ENCODE measurements at regions not wholly inside any gene's neighbourhood (a gene's known extent, or its start where the extent isn't known, plus 50 kb on each side); places are given as distances from the start of the nearest gene placed in this dataset.
"Not testable (repeated sequence)": the region's sequence is repeated elsewhere in the genome, so short reads cannot be mapped to it uniquely, and the experiment has no call there.

GRCh38 chr7:63104666-63105065 is 894.0 kb upstream of the ZNF722 start:
- WGBS, result 72% methylated on average over 4 of the region's 4 CpGs
- H3K4me3 ChIP-seq (ENCODE audit: insufficient read depth in 1 of 2, low read depth in 1 of 2, low read length in 2 of 2), result no peak overlapping the region
- no peak overlapping the region for H2BK15ac ChIP-seq (ENCODE audit: low read depth, poor library complexity, severe bottlenecking)
- H3K4me1 ChIP-seq (ENCODE audit: control insufficient read depth, insufficient read depth, low read depth, low read length), result no peaks in the 10 kb centered on the region
- H3K36me3 ChIP-seq (ENCODE audit: control insufficient read depth in 1 of 2, insufficient read depth in 2 of 2, low read depth in 1 of 2, low read length in 2 of 2), result no peaks in the 10 kb centered on the region
- no peak overlapping the region for H3K27ac ChIP-seq (ENCODE audit: low read length, poor library complexity, severe bottlenecking)
- no peak overlapping the region for H2AFZ ChIP-seq (ENCODE audit: low read depth, low read length)
- no peak overlapping the region for H3K14ac ChIP-seq (ENCODE audit: low read length in 2 of 2)
- no peak overlapping the region for H2BK12ac ChIP-seq (ENCODE audit: low read length in 2 of 2)
- no peak overlapping the region for H2AK5ac ChIP-seq (ENCODE audit: low read length, severe bottlenecking)
- H4K8ac ChIP-seq (ENCODE audit: low read length), result no peak overlapping the region
- H3K27me3 ChIP-seq (ENCODE audit: control insufficient read depth in 1 of 2, insufficient read depth in 1 of 2, low read length in 2 of 2), result no peaks in the 10 kb centered on the region
- no peak overlapping the region for H3K4ac ChIP-seq (ENCODE audit: low read depth in 1 of 2, low read length in 2 of 2)
- no peak for DNase-seq
- no peak overlapping the region for H3K4me2 ChIP-seq (ENCODE audit: low read length, poor library complexity, severe bottlenecking)
- no peak overlapping the region for H3K9ac ChIP-seq (ENCODE audit: low read length)
- H3K18ac ChIP-seq (ENCODE audit: low read depth in 1 of 2, low read length in 2 of 2), result no peak overlapping the region
- no peak overlapping the region for H2BK120ac ChIP-seq (ENCODE audit: low read depth, low read length)
- no peak overlapping the region for H4K91ac ChIP-seq (ENCODE audit: low read length)
- peaks cover 70% of the 10 kb centered on the region for H3K9me3 ChIP-seq (ENCODE audit: control insufficient read depth, low read length)
- H3K23ac ChIP-seq (ENCODE audit: low read length in 2 of 2), result no peak overlapping the region
- no peaks in the 10 kb centered on the region for H3K79me1 ChIP-seq (replicated peaks; ENCODE audit: low read length, poor library complexity, severe bottlenecking)
- H2BK5ac ChIP-seq (ENCODE audit: low read depth, low read length, poor library complexity, severe bottlenecking), result no peak overlapping the region

DNA sequence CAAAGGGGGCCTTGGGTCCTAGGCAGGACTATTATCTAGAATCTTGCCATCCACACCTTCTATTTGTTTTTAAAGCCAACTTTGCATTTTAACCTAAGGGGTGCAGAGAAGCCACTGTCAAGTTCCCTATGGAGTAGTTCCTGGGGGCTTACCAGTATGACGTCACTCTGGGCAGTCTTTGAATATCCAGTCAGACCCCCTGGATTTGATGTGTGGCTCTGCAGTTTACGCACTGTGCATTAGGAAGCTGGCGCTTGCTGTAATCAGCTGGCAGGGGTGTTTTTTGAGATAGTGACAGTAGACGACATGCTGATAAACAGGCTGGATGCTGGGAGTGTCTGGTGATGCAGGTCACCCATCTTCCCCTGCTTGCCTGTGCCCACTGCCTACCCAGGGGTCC is 892.7 kb upstream of the ZNF722 start:
- Histone ChIP-seq H3K4me2 (ENCODE audit: low read length, poor library complexity, severe bottlenecking) (no peak overlapping the region), H2BK15ac (ENCODE audit: low read depth, poor library complexity, severe bottlenecking) (no peak overlapping the region), H2BK12ac (ENCODE audit: low read length in 2 of 2) (no peak overlapping the region), H2BK120ac (ENCODE audit: low read depth, low read length) (no peak overlapping the region), H4K8ac (ENCODE audit: low read length) (no peak overlapping the region), H3K4ac (ENCODE audit: low read depth in 1 of 2, low read length in 2 of 2) (no peak overlapping the region), H2AFZ (ENCODE audit: low read depth, low read length) (no peak overlapping the region), H3K4me1 (ENCODE audit: control insufficient read depth, insufficient read depth, low read depth, low read length) (no peaks in the 10 kb centered on the region), H3K23ac (ENCODE audit: low read length in 2 of 2) (no peak overlapping the region), H4K91ac (ENCODE audit: low read length) (no peak overlapping the region), H3K27me3 (ENCODE audit: control insufficient read depth in 1 of 2, insufficient read depth in 1 of 2, low read length in 2 of 2) (no peaks in the 10 kb centered on the region), H3K27ac (ENCODE audit: low read length, poor library complexity, severe bottlenecking) (no peak overlapping the region), H2AK5ac (ENCODE audit: low read length, severe bottlenecking) (no peak overlapping the region), H3K4me3 (ENCODE audit: insufficient read depth in 1 of 2, low read depth in 1 of 2, low read length in 2 of 2) (no peak overlapping the region), H3K18ac (ENCODE audit: low read depth in 1 of 2, low read length in 2 of 2) (no peak overlapping the region), H3K9ac (ENCODE audit: low read length) (no peak overlapping the region), H3K36me3 (ENCODE audit: control insufficient read depth in 1 of 2, insufficient read depth in 2 of 2, low read depth in 1 of 2, low read length in 2 of 2) (no peaks in the 10 kb centered on the region), H2BK5ac (ENCODE audit: low read depth, low read length, poor library complexity, severe bottlenecking) (no peak overlapping the region), H3K14ac (ENCODE audit: low read length in 2 of 2) (no peak overlapping the region), H3K9me3 (ENCODE audit: control insufficient read depth, low read length) (peaks cover 65% of the 10 kb centered on the region), H3K79me1 (replicated peaks; ENCODE audit: low read length, poor library complexity, severe bottlenecking) (no peaks in the 10 kb centered on the region)
- no peak for DNase-seq
- 78% methylated on average over 4 of the region's 4 CpGs for WGBS

DNA sequence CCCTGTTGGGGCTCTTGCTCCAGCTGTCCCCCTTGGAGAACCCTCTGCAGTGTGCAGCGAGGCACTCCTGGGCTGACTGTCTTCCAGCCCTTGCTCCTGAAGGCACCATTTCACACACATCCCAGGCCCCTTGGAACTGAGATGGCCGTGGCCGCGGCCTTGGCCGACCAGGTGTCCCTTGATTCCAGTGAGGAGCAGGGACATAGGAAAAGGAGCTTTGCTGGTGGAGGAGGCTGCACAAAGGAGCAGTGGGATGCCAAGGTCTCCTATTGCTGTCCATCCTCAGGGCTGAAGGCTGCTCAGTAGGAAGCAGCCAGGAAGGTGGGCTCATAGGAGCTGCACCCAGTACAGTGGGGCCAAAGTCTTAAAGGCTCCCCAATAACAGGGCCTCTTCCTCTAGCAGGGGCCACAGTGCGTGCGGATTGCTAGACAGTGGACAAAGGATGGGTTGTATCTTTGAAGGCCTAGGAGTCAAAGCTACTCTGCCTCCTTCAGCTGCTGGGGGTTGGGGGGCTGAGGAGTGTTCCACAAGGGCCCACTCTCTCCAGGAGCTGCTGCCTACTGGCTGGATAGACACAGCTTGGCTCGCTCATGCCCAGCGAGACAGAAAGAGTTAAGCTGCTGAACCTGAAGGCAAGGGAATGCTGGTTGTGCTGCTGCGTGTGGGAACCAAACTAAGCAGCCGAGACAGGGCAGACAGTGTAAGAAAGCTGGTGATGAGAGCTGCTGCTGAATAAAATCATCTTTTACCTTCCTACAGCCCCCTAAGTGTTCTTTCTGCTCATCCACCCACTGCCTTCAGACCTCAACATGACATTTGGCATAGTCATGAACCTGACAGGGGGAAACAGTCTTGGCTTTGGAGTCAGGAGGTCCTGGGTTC is 891.9 kb upstream of the ZNF722 start:
- H2AK5ac ChIP-seq (ENCODE audit: low read length, severe bottlenecking), result no peak overlapping the region
- DNase-seq, result no peak
- H2AFZ ChIP-seq (ENCODE audit: low read depth, low read length), result no peak overlapping the region
- H2BK15ac ChIP-seq (ENCODE audit: low read depth, poor library complexity, severe bottlenecking), result no peak overlapping the region
- H4K91ac ChIP-seq (ENCODE audit: low read length), result no peak overlapping the region
- no peak overlapping the region for H3K18ac ChIP-seq (ENCODE audit: low read depth in 1 of 2, low read length in 2 of 2)
- H3K23ac ChIP-seq (ENCODE audit: low read length in 2 of 2), result no peak overlapping the region
- H3K4ac ChIP-seq (ENCODE audit: low read depth in 1 of 2, low read length in 2 of 2), result no peak overlapping the region
- H3K36me3 ChIP-seq (ENCODE audit: control insufficient read depth in 1 of 2, insufficient read depth in 2 of 2, low read depth in 1 of 2, low read length in 2 of 2), result no peaks in the 10 kb centered on the region
- no peak overlapping the region for H4K8ac ChIP-seq (ENCODE audit: low read length)
- H3K9ac ChIP-seq (ENCODE audit: low read length), result no peak overlapping the region
- no peaks in the 10 kb centered on the region for H3K4me1 ChIP-seq (ENCODE audit: control insufficient read depth, insufficient read depth, low read depth, low read length)
- H3K79me1 ChIP-seq (replicated peaks; ENCODE audit: low read length, poor library complexity, severe bottlenecking), result no peaks in the 10 kb centered on the region
- no peak overlapping the region for H3K27ac ChIP-seq (ENCODE audit: low read length, poor library complexity, severe bottlenecking)
- 77% methylated on average over 11 of the region's 11 CpGs for WGBS
- H2BK120ac ChIP-seq (ENCODE audit: low read depth, low read length), result no peak overlapping the region
- no peak overlapping the region for H3K14ac ChIP-seq (ENCODE audit: low read length in 2 of 2)
- H3K4me2 ChIP-seq (ENCODE audit: low read length, poor library complexity, severe bottlenecking), result no peak overlapping the region
- no peak overlapping the region for H2BK12ac ChIP-seq (ENCODE audit: low read length in 2 of 2)
- H3K9me3 ChIP-seq (ENCODE audit: control insufficient read depth, low read length), result peaks cover 58% of the 10 kb centered on the region
- no peak overlapping the region for H3K4me3 ChIP-seq (ENCODE audit: insufficient read depth in 1 of 2, low read depth in 1 of 2, low read length in 2 of 2)
- no peak overlapping the region for H2BK5ac ChIP-seq (ENCODE audit: low read depth, low read length, poor library complexity, severe bottlenecking)
- no peaks in the 10 kb centered on the region for H3K27me3 ChIP-seq (ENCODE audit: control insufficient read depth in 1 of 2, insufficient read depth in 1 of 2, low read length in 2 of 2)

DNA sequence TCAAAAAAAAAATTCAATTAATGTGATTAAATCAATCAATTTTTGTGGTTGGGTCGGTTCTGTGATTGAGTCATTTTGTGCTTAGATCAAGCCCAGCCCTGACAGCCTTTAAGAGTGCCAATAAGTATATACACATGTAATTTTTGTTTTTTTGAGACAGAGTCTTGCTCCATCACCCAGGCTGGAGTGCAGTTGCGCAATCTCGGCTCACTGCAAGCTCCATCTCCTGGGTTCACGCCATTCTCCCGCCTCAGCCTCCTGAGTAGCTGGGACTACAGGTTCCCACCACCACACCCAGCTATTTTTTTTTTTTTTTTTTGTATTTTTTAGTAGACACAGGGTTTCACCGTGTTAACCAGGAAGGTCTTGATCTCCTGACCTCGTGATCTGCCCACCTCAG is 887.1 kb upstream of the ZNF722 start:
- 61% methylated on average over 4 of the region's 7 CpGs for WGBS
- not testable (repeated sequence) for H3K4me2 ChIP-seq (ENCODE audit: low read length, poor library complexity, severe bottlenecking); H2BK15ac ChIP-seq (ENCODE audit: low read depth, poor library complexity, severe bottlenecking)

More for the DNA sequence above, 887.1 kb upstream of the ZNF722 start:
- H3K4ac ChIP-seq (ENCODE audit: low read depth in 1 of 2, low read length in 2 of 2); H3K4me3 ChIP-seq (ENCODE audit: insufficient read depth in 1 of 2, low read depth in 1 of 2, low read length in 2 of 2); H3K27ac ChIP-seq (ENCODE audit: low read length, poor library complexity, severe bottlenecking); H3K27me3 ChIP-seq (ENCODE audit: control insufficient read depth in 1 of 2, insufficient read depth in 1 of 2, low read length in 2 of 2); H3K14ac ChIP-seq (ENCODE audit: low read length in 2 of 2); H2BK5ac ChIP-seq (ENCODE audit: low read depth, low read length, poor library complexity, severe bottlenecking); H2BK120ac ChIP-seq (ENCODE audit: low read depth, low read length); H3K9ac ChIP-seq (ENCODE audit: low read length); H3K23ac ChIP-seq (ENCODE audit: low read length in 2 of 2); H3K18ac ChIP-seq (ENCODE audit: low read depth in 1 of 2, low read length in 2 of 2); H2AK5ac ChIP-seq (ENCODE audit: low read length, severe bottlenecking); H2AFZ ChIP-seq (ENCODE audit: low read depth, low read length); H3K79me1 ChIP-seq (replicated peaks; ENCODE audit: low read length, poor library complexity, severe bottlenecking); H3K4me1 ChIP-seq (ENCODE audit: control insufficient read depth, insufficient read depth, low read depth, low read length); H2BK12ac ChIP-seq (ENCODE audit: low read length in 2 of 2); H3K36me3 ChIP-seq (ENCODE audit: control insufficient read depth in 1 of 2, insufficient read depth in 2 of 2, low read depth in 1 of 2, low read length in 2 of 2); H4K8ac ChIP-seq (ENCODE audit: low read length); H4K91ac ChIP-seq (ENCODE audit: low read length); DNase-seq: not testable (repeated sequence)
- peaks cover 23% of the 10 kb centered on the region for H3K9me3 ChIP-seq (ENCODE audit: control insufficient read depth, low read length)

All from mesenchymal stem cell (in vitro differentiated cells and primary cell).